ENCODE measurements at regions not wholly inside any gene's neighbourhood (a gene's known extent, or its start where the extent isn't known, plus 50 kb on each side); places are given as distances from the start of the nearest gene placed in this dataset.

GRCh38 chr7:18191341-18191740 is 163.7 kb upstream of the PRPS1L1 start:
- H3K79me2 ChIP-seq (ENCODE audit: control insufficient read depth, insufficient read depth, low read length): no peaks in the 10 kb centered on the region
- CTCF ChIA-PET: interaction anchor here (0.8 to 1.1 kb wide), 4 partner anchors 29 to 421 kb away, joined by 3 to 4 read pairs (median 3); no protein-coding TSS in a partner anchor
- no peaks in the 10 kb centered on the region for H3K36me3 ChIP-seq (ENCODE audit: control insufficient read depth in 2 of 2, extremely low read depth in 1 of 2, insufficient read depth in 2 of 2, low read length in 2 of 2)
- TF ChIP-seq MYC (IDR thresholded peaks at IDR 0.05; ENCODE audit: low read depth, low read length): no peak
- no peak for TF ChIP-seq EZH2 (IDR thresholded peaks at IDR 0.05; ENCODE audit: borderline replicate concordance, low read depth, low read length, severe bottlenecking)
- TF ChIP-seq FOS (IDR thresholded peaks at IDR 0.05; ENCODE audit: borderline replicate concordance, insufficient read depth, low read length): no peak
- TF ChIP-seq MAX (IDR thresholded peaks at IDR 0.05; ENCODE audit: insufficient read depth, insufficient read length): no peak
- no peak for TF ChIP-seq GATA2 (IDR thresholded peaks at IDR 0.05; ENCODE audit: insufficient read depth, insufficient read length, low read depth, low read length)
- TF ChIP-seq, protein P1, sequence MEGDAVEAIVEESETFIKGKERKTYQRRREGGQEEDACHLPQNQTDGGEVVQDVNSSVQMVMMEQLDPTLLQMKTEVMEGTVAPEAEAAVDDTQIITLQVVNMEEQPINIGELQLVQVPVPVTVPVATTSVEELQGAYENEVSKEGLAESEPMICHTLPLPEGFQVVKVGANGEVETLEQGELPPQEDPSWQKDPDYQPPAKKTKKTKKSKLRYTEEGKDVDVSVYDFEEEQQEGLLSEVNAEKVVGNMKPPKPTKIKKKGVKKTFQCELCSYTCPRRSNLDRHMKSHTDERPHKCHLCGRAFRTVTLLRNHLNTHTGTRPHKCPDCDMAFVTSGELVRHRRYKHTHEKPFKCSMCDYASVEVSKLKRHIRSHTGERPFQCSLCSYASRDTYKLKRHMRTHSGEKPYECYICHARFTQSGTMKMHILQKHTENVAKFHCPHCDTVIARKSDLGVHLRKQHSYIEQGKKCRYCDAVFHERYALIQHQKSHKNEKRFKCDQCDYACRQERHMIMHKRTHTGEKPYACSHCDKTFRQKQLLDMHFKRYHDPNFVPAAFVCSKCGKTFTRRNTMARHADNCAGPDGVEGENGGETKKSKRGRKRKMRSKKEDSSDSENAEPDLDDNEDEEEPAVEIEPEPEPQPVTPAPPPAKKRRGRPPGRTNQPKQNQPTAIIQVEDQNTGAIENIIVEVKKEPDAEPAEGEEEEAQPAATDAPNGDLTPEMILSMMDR (IDR thresholded peaks at IDR 0.05; ENCODE audit: extremely low read depth in 1 of 2, insufficient read depth in 1 of 2, low read depth in 1 of 2, low read length in 2 of 2): no peak
- TF ChIP-seq JUN (IDR thresholded peaks at IDR 0.05; ENCODE audit: borderline replicate concordance, insufficient read depth, insufficient read length, low read depth): no peak
- TF ChIP-seq POLR2A (IDR thresholded peaks at IDR 0.05; ENCODE audit: low read depth, low read length): no peak
- TF ChIP-seq POLR2AphosphoS5 (IDR thresholded peaks at IDR 0.05; ENCODE audit: insufficient read depth, low read depth, low read length): no peak
- no peak overlapping the region for H3K4me3 ChIP-seq (replicated peaks in 1 of 3; ENCODE audit: insufficient read depth in 1 of 3, low read depth in 1 of 3, low read length in 3 of 3)
- intact Hi-C loops (cut with micrococcal nuclease) (no loop called here), dilution Hi-C loops (cut with MboI; ENCODE audit: extremely low pct_ligation_motif_present, low sequenced_read_pairs) (no loop called here)
- no peak overlapping the region for H3K9ac ChIP-seq (replicated peaks; ENCODE audit: extremely low read depth, insufficient read depth, low read length)
- DNase-seq (ENCODE audit: low read depth, low spot score) (peak; percentile 62), FAIRE-seq (peak; percentile 44)
- peaks cover 6% of the 10 kb centered on the region for H3K4me1 ChIP-seq (ENCODE audit: control insufficient read depth, extremely low read depth, insufficient read depth, low read length)
- no peaks in the 10 kb centered on the region for H3K27me3 ChIP-seq (ENCODE audit: control insufficient read depth in 2 of 2, insufficient read depth in 2 of 2, low read length in 2 of 2)
- no TSS peak for BruUV-seq (replicated peaks)
- POLR2A ChIA-PET: no interaction called here
- no peaks in the 10 kb centered on the region for H4K20me1 ChIP-seq (replicated peaks; ENCODE audit: control insufficient read depth, extremely low read depth, insufficient read depth, low read length)
- H3K9me1 ChIP-seq (replicated peaks; ENCODE audit: control insufficient read depth, extremely low read depth, insufficient read depth, low read length): no peaks in the 10 kb centered on the region
- H3K27ac ChIP-seq (ENCODE audit: insufficient read depth, low read depth, low read length): no peak overlapping the region
- no peak overlapping the region for H2AFZ ChIP-seq (ENCODE audit: low read depth, low read length)
- H3K4me2 ChIP-seq (ENCODE audit: insufficient read depth, low read length): no peak overlapping the region
- no peaks in the 10 kb centered on the region for H3K9me3 ChIP-seq (replicated peaks; ENCODE audit: control insufficient read depth, insufficient read depth, low read length)

Measured in endothelial cell of umbilical vein (primary cell).